Panc1 (cell line): ENCODE measurements at regions not wholly inside any gene's neighbourhood (a gene's known extent, or its start where the extent isn't known, plus 50 kb on each side); places are given as distances from the start of the nearest gene placed in this dataset.

Source experiments
- ATAC-seq: fragments of 200-7000 bp; cut with Tn5 transposase; 2 replicates; pipeline ENCODE4 v1.9.1; 2020; ENCODE audit warnings: mild to moderate bottlenecking, moderate library complexity
- BruUV-seq: library from RNA; stranded (reverse); fragments of 400-500 nt; replicated peaks from 2 replicates; lab custom pipeline; 2021; lab: Mats Ljungman, UMichigan
- CTCF ChIA-PET: fragments of 300-600 bp; sonication (Branson Sonifier 250); formaldehyde crosslinking; loops from one replicate; lab custom pipeline; 2022; ENCODE audit warnings: antibody characterized with exemption; lab: Charles Lee
- POLR2A ChIA-PET: fragments of 300-600 bp; sonication (Branson Sonifier 250); formaldehyde crosslinking; loops from one replicate; lab custom pipeline; 2022; ENCODE audit warnings: antibody characterized with exemption; lab: Charles Lee
- DNase-seq: peaks from one replicate; pipeline ENCODE4 v3.0.0-alpha.2; 2010; ENCODE audit warnings: low read depth, low spot score
- H3K27ac ChIP-seq: 2 replicates; pipeline ENCODE4 v1.5.1; 2011; ENCODE audit warnings: mild to moderate bottlenecking, low read length, inconsistent platforms
- H3K27me3 ChIP-seq: fragments of 200-500 bp; sonication (Bioruptor generic); 2 replicates; pipeline ENCODE4 v1.6.0; 2014; ENCODE audit warnings: low read length, inconsistent platforms; ENCODE audit not compliant: control insufficient read depth, insufficient read depth
- H3K36me3 ChIP-seq: fragments of 200-500 bp; sonication (Bioruptor generic); 2 replicates; pipeline ENCODE4 v1.5.1; 2014; ENCODE audit warnings: inconsistent platforms, mild to moderate bottlenecking, low read length, moderate library complexity; ENCODE audit not compliant: control insufficient read depth, insufficient read depth
- H3K4me1 ChIP-seq: 2 replicates; pipeline ENCODE4 v1.5.1; 2011; ENCODE audit warnings: inconsistent platforms, mild to moderate bottlenecking, low read length, moderate library complexity; ENCODE audit not compliant: control insufficient read depth, insufficient read depth
- H3K4me3 ChIP-seq, 2 experiments: 2 replicates each; pipeline ENCODE4 v1.5.1; 2011 to 2012; ENCODE audit warnings: low read depth in 2 of 2, low read length in 2 of 2, mild to moderate bottlenecking in 2 of 2, inconsistent platforms in 1 of 2, moderate library complexity in 1 of 2
- H3K9me3 ChIP-seq: fragments of 200-500 bp; sonication (Bioruptor generic); 2 replicates; pipeline ENCODE4 v1.5.1; 2014; ENCODE audit warnings: low read depth, mild to moderate bottlenecking, inconsistent platforms, low read length, moderate library complexity; ENCODE audit not compliant: control insufficient read depth, insufficient read depth
- POLR2AphosphoS5 ChIP-seq: IDR thresholded peaks from 2 replicates; pipeline ENCODE4 v1.6.1; 2012; ENCODE audit warnings: mild to moderate bottlenecking, low read depth, low read length, moderate library complexity
- SIN3A ChIP-seq: IDR thresholded peaks from 2 replicates; pipeline ENCODE4 v1.6.1; 2012; ENCODE audit warnings: low read depth, mild to moderate bottlenecking, low read length, moderate library complexity, borderline replicate concordance; ENCODE audit not compliant: insufficient read depth
- TCF7L2 ChIP-seq: IDR thresholded peaks from 2 replicates; pipeline ENCODE4 v1.6.1; 2011; ENCODE audit warnings: mild to moderate bottlenecking, low read depth, low read length, inconsistent platforms
- in situ Hi-C: cut with HindIII; loops from 2 replicates; pipeline ENCODE4 v1.10.0; 2016; ENCODE audit warnings: low sequenced_read_pairs, low pct_unique_long_range_greater_than_20kb
- intact Hi-C: fragments of 100-400 bp; cut with micrococcal nuclease; formaldehyde crosslinking; loops from one replicate; pipeline ENCODE4 v1.10.0; 2022; ENCODE audit not compliant: unreplicated experiment
- TF ChIP-seq, protein P1 (sequence below), 2 experiments: IDR thresholded peaks; 2 replicates each; pipeline ENCODE4 v1.6.1; 2011 to 2012; ENCODE audit warnings: low read depth in 2 of 2, control low read depth in 1 of 2, low read length in 1 of 2, mild to moderate bottlenecking in 1 of 2, moderate library complexity in 1 of 2; ENCODE audit not compliant: insufficient read depth in 1 of 2
- TF ChIP-seq, protein P2 (sequence below): fragments of 450-650 bp; IDR thresholded peaks from 2 replicates; pipeline ENCODE4 v1.5.1; 2017; ENCODE audit warnings: mild to moderate bottlenecking

DNA sequence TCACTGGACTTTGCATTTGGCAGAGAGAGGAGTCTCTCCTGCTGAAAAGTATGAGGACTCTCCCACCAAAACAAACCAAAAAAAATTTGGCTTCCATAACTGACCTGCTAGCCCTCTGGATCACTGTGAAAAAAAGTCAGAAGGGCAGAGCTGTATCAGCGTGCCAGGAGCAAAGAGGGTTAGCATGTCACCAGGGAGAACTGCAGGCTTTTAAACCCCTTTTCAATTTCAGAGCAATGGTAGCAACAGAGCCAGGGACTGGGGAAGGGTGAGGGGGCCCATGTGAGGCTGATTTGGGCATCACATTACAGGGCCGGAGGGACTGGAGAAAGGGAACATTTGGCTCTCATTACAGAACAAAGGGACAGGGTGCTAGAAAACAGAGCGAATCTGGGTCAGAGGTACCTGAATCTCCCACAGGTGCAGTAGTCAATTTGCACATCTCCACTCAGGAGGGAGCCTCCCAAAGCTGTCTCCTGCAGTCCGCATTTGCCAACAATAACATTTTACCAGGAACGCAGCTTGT is 185.7 kb upstream of the EYA4 start:
- in situ Hi-C loops = no loop called here

DNA sequence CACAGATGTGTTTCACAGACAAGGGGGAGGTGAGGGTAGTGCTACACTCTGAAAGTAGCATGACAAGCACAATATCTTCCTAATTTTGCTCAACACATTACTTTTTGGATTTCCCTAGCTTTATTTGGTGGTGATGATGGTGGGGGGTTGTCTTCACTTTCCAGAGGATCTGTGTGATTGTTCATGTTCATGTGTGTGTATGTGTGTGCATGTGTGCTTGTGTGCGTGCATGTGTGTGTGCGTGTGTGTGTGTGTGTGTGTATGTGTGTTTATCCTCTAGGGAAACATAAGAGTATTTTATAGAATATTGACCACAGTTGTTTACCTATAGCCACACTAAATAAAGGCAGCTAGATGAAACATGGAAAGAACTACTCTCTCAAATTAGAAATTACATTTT is 183.8 kb upstream of the EYA4 start:
- H3K27me3 ChIP-seq = no peaks in the 10 kb centered on the region
- POLR2A ChIA-PET = no interaction called here
- CTCF ChIA-PET = no interaction called here
- DNase-seq = no peak
- intact Hi-C loops (no loop called here), in situ Hi-C loops (no loop called here)
- H3K4me3 ChIP-seq = no peak overlapping the region
- no TSS peak for BruUV-seq
- TF ChIP-seq, protein P1, sequence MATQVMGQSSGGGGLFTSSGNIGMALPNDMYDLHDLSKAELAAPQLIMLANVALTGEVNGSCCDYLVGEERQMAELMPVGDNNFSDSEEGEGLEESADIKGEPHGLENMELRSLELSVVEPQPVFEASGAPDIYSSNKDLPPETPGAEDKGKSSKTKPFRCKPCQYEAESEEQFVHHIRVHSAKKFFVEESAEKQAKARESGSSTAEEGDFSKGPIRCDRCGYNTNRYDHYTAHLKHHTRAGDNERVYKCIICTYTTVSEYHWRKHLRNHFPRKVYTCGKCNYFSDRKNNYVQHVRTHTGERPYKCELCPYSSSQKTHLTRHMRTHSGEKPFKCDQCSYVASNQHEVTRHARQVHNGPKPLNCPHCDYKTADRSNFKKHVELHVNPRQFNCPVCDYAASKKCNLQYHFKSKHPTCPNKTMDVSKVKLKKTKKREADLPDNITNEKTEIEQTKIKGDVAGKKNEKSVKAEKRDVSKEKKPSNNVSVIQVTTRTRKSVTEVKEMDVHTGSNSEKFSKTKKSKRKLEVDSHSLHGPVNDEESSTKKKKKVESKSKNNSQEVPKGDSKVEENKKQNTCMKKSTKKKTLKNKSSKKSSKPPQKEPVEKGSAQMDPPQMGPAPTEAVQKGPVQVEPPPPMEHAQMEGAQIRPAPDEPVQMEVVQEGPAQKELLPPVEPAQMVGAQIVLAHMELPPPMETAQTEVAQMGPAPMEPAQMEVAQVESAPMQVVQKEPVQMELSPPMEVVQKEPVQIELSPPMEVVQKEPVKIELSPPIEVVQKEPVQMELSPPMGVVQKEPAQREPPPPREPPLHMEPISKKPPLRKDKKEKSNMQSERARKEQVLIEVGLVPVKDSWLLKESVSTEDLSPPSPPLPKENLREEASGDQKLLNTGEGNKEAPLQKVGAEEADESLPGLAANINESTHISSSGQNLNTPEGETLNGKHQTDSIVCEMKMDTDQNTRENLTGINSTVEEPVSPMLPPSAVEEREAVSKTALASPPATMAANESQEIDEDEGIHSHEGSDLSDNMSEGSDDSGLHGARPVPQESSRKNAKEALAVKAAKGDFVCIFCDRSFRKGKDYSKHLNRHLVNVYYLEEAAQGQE (IDR thresholded peaks at IDR 0.05; ENCODE audit: insufficient read depth in 1 of 2, low read depth in 2 of 2, low read length in 1 of 2) = no peak
- TF ChIP-seq, protein P2, sequence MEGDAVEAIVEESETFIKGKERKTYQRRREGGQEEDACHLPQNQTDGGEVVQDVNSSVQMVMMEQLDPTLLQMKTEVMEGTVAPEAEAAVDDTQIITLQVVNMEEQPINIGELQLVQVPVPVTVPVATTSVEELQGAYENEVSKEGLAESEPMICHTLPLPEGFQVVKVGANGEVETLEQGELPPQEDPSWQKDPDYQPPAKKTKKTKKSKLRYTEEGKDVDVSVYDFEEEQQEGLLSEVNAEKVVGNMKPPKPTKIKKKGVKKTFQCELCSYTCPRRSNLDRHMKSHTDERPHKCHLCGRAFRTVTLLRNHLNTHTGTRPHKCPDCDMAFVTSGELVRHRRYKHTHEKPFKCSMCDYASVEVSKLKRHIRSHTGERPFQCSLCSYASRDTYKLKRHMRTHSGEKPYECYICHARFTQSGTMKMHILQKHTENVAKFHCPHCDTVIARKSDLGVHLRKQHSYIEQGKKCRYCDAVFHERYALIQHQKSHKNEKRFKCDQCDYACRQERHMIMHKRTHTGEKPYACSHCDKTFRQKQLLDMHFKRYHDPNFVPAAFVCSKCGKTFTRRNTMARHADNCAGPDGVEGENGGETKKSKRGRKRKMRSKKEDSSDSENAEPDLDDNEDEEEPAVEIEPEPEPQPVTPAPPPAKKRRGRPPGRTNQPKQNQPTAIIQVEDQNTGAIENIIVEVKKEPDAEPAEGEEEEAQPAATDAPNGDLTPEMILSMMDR = no peak
- TF ChIP-seq TCF7L2 (no peak), POLR2AphosphoS5 (no peak), SIN3A (no peak)
- no peak overlapping the region for H3K27ac ChIP-seq
- H3K36me3 ChIP-seq = no peaks in the 10 kb centered on the region
- no peaks in the 10 kb centered on the region for H3K4me1 ChIP-seq
- no peaks in the 10 kb centered on the region for H3K9me3 ChIP-seq
- ATAC-seq = no peak

More for the DNA sequence above, 185.7 kb upstream of the EYA4 start:
- Histone ChIP-seq H3K27me3 (no peaks in the 10 kb centered on the region), H3K4me1 (no peaks in the 10 kb centered on the region), H3K4me3 (no peak overlapping the region), H3K27ac (no peak overlapping the region), H3K36me3 (no peaks in the 10 kb centered on the region), H3K9me3 (no peaks in the 10 kb centered on the region)
- intact Hi-C loops = no loop called here
- ChIA-PET CTCF (no interaction called here), POLR2A (no interaction called here)
- ATAC-seq (no peak), DNase-seq (no peak)
- TF ChIP-seq SIN3A (no peak), TCF7L2 (no peak), POLR2AphosphoS5 (no peak)
- TF ChIP-seq, protein P1 (IDR thresholded peaks at IDR 0.05; ENCODE audit: insufficient read depth in 1 of 2, low read depth in 2 of 2, low read length in 1 of 2) = no peak
- TF ChIP-seq, protein P2 = no peak
- BruUV-seq = no TSS peak
